ENCODE measurements at regions not wholly inside any gene's neighbourhood (a gene's known extent, or its start where the extent isn't known, plus 50 kb on each side); places are given as distances from the start of the nearest gene placed in this dataset.

DNA sequence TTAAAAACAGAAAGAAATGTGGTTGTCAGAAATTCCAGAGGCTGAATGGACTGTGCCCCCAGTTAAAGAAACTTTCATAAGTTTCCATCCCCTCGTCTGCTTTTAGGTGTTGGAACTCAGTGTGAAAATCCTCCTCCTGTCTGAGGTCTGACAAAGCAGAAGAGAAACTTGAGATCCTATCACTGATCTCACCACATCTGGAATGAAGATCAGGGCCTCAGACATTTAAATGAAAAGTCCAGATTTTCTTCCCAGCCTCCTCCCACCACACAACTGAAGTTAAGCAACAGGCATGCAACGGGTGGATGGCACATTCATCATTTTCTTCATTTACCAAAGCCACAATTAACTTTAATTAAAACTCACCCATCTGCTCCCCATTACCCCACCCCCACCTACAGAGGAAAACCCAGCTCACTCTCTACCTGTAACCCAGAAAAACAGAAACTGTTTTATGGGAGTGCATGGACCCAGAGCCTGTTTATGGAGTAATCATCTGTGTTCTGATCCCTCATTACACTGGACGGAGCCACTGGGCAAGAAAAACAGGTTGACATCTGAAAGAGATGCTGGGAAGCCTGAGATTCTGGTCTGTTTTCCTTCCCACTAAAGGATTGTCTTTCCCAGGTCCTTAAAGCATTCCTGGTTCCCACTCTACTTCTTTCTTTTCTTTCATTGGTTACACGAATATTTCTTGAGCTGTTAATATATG, 58.1 kb upstream of the HOPX start:
- TF ChIP-seq POLR2A (IDR thresholded peaks at IDR 0.05) = no peak
- TF ChIP-seq, protein P1, sequence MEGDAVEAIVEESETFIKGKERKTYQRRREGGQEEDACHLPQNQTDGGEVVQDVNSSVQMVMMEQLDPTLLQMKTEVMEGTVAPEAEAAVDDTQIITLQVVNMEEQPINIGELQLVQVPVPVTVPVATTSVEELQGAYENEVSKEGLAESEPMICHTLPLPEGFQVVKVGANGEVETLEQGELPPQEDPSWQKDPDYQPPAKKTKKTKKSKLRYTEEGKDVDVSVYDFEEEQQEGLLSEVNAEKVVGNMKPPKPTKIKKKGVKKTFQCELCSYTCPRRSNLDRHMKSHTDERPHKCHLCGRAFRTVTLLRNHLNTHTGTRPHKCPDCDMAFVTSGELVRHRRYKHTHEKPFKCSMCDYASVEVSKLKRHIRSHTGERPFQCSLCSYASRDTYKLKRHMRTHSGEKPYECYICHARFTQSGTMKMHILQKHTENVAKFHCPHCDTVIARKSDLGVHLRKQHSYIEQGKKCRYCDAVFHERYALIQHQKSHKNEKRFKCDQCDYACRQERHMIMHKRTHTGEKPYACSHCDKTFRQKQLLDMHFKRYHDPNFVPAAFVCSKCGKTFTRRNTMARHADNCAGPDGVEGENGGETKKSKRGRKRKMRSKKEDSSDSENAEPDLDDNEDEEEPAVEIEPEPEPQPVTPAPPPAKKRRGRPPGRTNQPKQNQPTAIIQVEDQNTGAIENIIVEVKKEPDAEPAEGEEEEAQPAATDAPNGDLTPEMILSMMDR (IDR thresholded peaks at IDR 0.05) = no peak

Data from heart left ventricle (tissue), 13 donors.